Liver (tissue), 3 donors: ENCODE measurements at regions not wholly inside any gene's neighbourhood (a gene's known extent, or its start where the extent isn't known, plus 50 kb on each side); places are given as distances from the start of the nearest gene placed in this dataset.

Experiments
- HNF4G ChIP-seq: IDR thresholded peaks from 2 replicates; pipeline ENCODE4 v1.6.1; 2016; ENCODE audit warnings: antibody characterized with exemption
- JUND ChIP-seq, 2 donors: IDR thresholded peaks; 2 replicates each; pipeline ENCODE4 v1.6.1; 2016; ENCODE audit warnings: antibody characterized with exemption in 2 of 2
- RAD21 ChIP-seq, 2 donors: IDR thresholded peaks; 2 replicates each; pipeline ENCODE4 v1.6.1; 2016; ENCODE audit warnings: antibody characterized with exemption in 2 of 2, mild to moderate bottlenecking in 2 of 2
- TAF1 ChIP-seq: conservative IDR thresholded peaks from 2 replicates; pipeline ENCODE4 v1.6.1; 2016; ENCODE audit warnings: antibody characterized with exemption, mild to moderate bottlenecking
- TF ChIP-seq, protein P1 (sequence below): fragments of 150-350 bp; IDR thresholded peaks from 2 replicates; pipeline ENCODE4 v1.5.1; 2017; ENCODE audit warnings: improper control_type of control experiment, low read depth, low read length; ENCODE audit not compliant: missing input control
- TF ChIP-seq, protein P2 (sequence below): IDR thresholded peaks from 2 replicates; pipeline ENCODE4 v1.6.1; 2016; ENCODE audit warnings: antibody characterized with exemption
- TF ChIP-seq, protein P3 (sequence below): IDR thresholded peaks from 2 replicates; pipeline ENCODE4 v1.6.1; 2016; ENCODE audit warnings: antibody characterized with exemption
- TF ChIP-seq, protein P4 (sequence below): IDR thresholded peaks from 2 replicates; pipeline ENCODE4 v1.6.1; 2016; ENCODE audit warnings: antibody characterized with exemption
- donor health status: healthy.
- donor health status: healthy.

- no peak for TF ChIP-seq TAF1
- TF ChIP-seq, protein P1, sequence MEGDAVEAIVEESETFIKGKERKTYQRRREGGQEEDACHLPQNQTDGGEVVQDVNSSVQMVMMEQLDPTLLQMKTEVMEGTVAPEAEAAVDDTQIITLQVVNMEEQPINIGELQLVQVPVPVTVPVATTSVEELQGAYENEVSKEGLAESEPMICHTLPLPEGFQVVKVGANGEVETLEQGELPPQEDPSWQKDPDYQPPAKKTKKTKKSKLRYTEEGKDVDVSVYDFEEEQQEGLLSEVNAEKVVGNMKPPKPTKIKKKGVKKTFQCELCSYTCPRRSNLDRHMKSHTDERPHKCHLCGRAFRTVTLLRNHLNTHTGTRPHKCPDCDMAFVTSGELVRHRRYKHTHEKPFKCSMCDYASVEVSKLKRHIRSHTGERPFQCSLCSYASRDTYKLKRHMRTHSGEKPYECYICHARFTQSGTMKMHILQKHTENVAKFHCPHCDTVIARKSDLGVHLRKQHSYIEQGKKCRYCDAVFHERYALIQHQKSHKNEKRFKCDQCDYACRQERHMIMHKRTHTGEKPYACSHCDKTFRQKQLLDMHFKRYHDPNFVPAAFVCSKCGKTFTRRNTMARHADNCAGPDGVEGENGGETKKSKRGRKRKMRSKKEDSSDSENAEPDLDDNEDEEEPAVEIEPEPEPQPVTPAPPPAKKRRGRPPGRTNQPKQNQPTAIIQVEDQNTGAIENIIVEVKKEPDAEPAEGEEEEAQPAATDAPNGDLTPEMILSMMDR = no peak
- TF ChIP-seq HNF4G = no peak
- no peak for TF ChIP-seq RAD21 (IDR thresholded peaks at IDR 0.05)
- TF ChIP-seq JUND (IDR thresholded peaks at IDR 0.05) = no peak
- TF ChIP-seq, protein P2, sequence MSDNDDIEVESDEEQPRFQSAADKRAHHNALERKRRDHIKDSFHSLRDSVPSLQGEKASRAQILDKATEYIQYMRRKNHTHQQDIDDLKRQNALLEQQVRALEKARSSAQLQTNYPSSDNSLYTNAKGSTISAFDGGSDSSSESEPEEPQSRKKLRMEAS = no peak
- TF ChIP-seq, protein P3, sequence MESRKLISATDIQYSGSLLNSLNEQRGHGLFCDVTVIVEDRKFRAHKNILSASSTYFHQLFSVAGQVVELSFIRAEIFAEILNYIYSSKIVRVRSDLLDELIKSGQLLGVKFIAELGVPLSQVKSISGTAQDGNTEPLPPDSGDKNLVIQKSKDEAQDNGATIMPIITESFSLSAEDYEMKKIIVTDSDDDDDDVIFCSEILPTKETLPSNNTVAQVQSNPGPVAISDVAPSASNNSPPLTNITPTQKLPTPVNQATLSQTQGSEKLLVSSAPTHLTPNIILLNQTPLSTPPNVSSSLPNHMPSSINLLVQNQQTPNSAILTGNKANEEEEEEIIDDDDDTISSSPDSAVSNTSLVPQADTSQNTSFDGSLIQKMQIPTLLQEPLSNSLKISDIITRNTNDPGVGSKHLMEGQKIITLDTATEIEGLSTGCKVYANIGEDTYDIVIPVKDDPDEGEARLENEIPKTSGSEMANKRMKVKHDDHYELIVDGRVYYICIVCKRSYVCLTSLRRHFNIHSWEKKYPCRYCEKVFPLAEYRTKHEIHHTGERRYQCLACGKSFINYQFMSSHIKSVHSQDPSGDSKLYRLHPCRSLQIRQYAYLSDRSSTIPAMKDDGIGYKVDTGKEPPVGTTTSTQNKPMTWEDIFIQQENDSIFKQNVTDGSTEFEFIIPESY = no peak
- TF ChIP-seq, protein P4, sequence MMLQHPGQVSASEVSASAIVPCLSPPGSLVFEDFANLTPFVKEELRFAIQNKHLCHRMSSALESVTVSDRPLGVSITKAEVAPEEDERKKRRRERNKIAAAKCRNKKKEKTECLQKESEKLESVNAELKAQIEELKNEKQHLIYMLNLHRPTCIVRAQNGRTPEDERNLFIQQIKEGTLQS = no peak
These were observed 191.4 kb downstream of the SCP2D1 start for GRCh38 chr20:19004975-19005374.
